ENCODE measurements at regions not wholly inside any gene's neighbourhood (a gene's known extent, or its start where the extent isn't known, plus 50 kb on each side); places are given as distances from the start of the nearest gene placed in this dataset.
A peak's percentile ranks its signal among the peaks of the same experiment; 100 is the strongest.

- no peak for DNase-seq (ENCODE audit: low read depth, low spot score)
These were observed 54.1 kb upstream of the FOXQ1 start for GRCh38 chr6:1257778-1258177.

- DNase-seq (ENCODE audit: low read depth, low spot score), result no peak
These were observed 55.4 kb upstream of the FOXQ1 start for GRCh38 chr6:1256435-1257008.

GRCh38 chr6:1255636-1256365, 56.1 kb upstream of the FOXQ1 start:
- no peak for DNase-seq (ENCODE audit: low read depth, low spot score)

- DNase-seq (ENCODE audit: low read depth, low spot score), result no peak
These were observed 57.6 kb upstream of the FOXQ1 start for GRCh38 chr6:1254326-1254725.

- DNase-seq (ENCODE audit: low read depth, low spot score), result no peak
These were observed 58.1 kb upstream of the FOXQ1 start for GRCh38 chr6:1253816-1254215.

GRCh38 chr6:1251198-1252155, 60.4 kb upstream of the FOXQ1 start:
- no peak for DNase-seq (ENCODE audit: low read depth, low spot score)

- no peak for DNase-seq (ENCODE audit: low read depth, low spot score)
These were observed 61.3 kb upstream of the FOXQ1 start for GRCh38 chr6:1250489-1251197.

- no peak for DNase-seq (ENCODE audit: low read depth, low spot score)
These were observed 64.0 kb upstream of the FOXQ1 start for GRCh38 chr6:1247894-1248293.

- DNase-seq (ENCODE audit: low read depth, low spot score), result no peak
These were observed 64.8 kb upstream of the FOXQ1 start for GRCh38 chr6:1247056-1247455.

GRCh38 chr6:1244941-1245340, 67.0 kb upstream of the FOXQ1 start:
- no peak for DNase-seq (ENCODE audit: low read depth, low spot score)

- no peak for DNase-seq (ENCODE audit: low read depth, low spot score)
These were observed 67.6 kb upstream of the FOXQ1 start for GRCh38 chr6:1244278-1244677.

GRCh38 chr6:1242446-1242845, 69.5 kb upstream of the FOXQ1 start:
- DNase-seq (ENCODE audit: low read depth, low spot score), result peak; percentile 56

- DNase-seq (ENCODE audit: low read depth, low spot score), result no peak
These were observed 69.9 kb upstream of the FOXQ1 start for GRCh38 chr6:1242021-1242420.

- no peak for DNase-seq (ENCODE audit: low read depth, low spot score)
These were observed 71.1 kb upstream of the FOXQ1 start for GRCh38 chr6:1240766-1241318.

GRCh38 chr6:1239805-1240204, 72.1 kb upstream of the FOXQ1 start:
- no peak for DNase-seq (ENCODE audit: low read depth, low spot score)

GRCh38 chr6:1238040-1238439, 73.9 kb upstream of the FOXQ1 start:
- DNase-seq (ENCODE audit: low read depth, low spot score), result no peak

- DNase-seq (ENCODE audit: low read depth, low spot score), result no peak
These were observed 74.3 kb upstream of the FOXQ1 start for GRCh38 chr6:1237636-1238035.

- DNase-seq (ENCODE audit: low read depth, low spot score), result no peak
These were observed 76.1 kb upstream of the FOXQ1 start for GRCh38 chr6:1235825-1236224.

GRCh38 chr6:1233924-1234323, 78.0 kb upstream of the FOXQ1 start:
- no peak for DNase-seq (ENCODE audit: low read depth, low spot score)

GRCh38 chr6:1232578-1232977, 79.3 kb upstream of the FOXQ1 start:
- DNase-seq (ENCODE audit: low read depth, low spot score), result no peak

- DNase-seq (ENCODE audit: low read depth, low spot score), result no peak
These were observed 80.0 kb upstream of the FOXQ1 start for GRCh38 chr6:1231941-1232340.

Measured in astrocyte of the hippocampus (primary cell).